ENCODE measurements at regions not wholly inside any gene's neighbourhood (a gene's known extent, or its start where the extent isn't known, plus 50 kb on each side); places are given as distances from the start of the nearest gene placed in this dataset.
"Not testable (repeated sequence)": the region's sequence is repeated elsewhere in the genome, so short reads cannot be mapped to it uniquely, and the experiment has no call there.

DNA sequence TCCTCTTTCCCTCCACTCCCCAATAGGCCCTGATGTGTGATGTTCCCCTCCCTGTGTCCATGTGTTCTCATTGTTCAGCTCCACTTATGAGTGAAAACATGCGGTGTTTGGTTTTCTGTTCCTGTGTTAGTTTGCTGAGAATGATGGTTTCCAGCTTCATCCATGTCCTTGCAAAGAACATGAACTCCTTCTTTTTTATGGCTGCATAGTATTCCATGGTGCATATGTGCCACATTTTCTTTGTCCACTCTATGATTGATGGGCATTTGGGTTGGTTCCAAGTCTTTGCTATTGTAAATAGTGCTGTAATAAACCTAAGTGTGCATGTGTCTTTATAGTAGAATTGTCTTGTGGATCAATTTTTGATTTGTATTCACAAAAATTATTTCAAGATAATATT is 62.4 kb upstream of the PCSK1 start:
- TF ChIP-seq, protein P1, sequence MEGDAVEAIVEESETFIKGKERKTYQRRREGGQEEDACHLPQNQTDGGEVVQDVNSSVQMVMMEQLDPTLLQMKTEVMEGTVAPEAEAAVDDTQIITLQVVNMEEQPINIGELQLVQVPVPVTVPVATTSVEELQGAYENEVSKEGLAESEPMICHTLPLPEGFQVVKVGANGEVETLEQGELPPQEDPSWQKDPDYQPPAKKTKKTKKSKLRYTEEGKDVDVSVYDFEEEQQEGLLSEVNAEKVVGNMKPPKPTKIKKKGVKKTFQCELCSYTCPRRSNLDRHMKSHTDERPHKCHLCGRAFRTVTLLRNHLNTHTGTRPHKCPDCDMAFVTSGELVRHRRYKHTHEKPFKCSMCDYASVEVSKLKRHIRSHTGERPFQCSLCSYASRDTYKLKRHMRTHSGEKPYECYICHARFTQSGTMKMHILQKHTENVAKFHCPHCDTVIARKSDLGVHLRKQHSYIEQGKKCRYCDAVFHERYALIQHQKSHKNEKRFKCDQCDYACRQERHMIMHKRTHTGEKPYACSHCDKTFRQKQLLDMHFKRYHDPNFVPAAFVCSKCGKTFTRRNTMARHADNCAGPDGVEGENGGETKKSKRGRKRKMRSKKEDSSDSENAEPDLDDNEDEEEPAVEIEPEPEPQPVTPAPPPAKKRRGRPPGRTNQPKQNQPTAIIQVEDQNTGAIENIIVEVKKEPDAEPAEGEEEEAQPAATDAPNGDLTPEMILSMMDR (IDR thresholded peaks at IDR 0.05; ENCODE audit: low read depth, low read length, poor library complexity, severe bottlenecking) = not testable (repeated sequence)
- not testable (repeated sequence) for TF ChIP-seq EZH2phosphoT487 (IDR thresholded peaks at IDR 0.05; ENCODE audit: borderline replicate concordance, low read length)

Data from DOHH2 (cell line).